Sigmoid colon (tissue), 6 donors: ENCODE measurements at regions not wholly inside any gene's neighbourhood (a gene's known extent, or its start where the extent isn't known, plus 50 kb on each side); places are given as distances from the start of the nearest gene placed in this dataset.

Experiments
- DNase-seq: peaks from one replicate; pipeline ENCODE4 v3.0.0-alpha.2; 2019
- H3K27ac ChIP-seq, 4 donors: fragments of 200-600 bp; sonication (generic); one replicate each; pipeline ENCODE4 v1.5.1; 2016 to 2019; ENCODE audit warnings: mild to moderate bottlenecking in 1 of 4
- H3K27me3 ChIP-seq, 3 donors: fragments of 200-600 bp; sonication (generic); one replicate each; pipeline ENCODE4 v1.5.1; 2019; ENCODE audit warnings: mild to moderate bottlenecking in 1 of 3
- H3K36me3 ChIP-seq, 4 donors: fragments of 200-600 bp; sonication (generic); one replicate each; pipeline ENCODE4 v1.5.1; 2016 to 2019
- H3K4me1 ChIP-seq, 4 donors: fragments of 200-600 bp; sonication (generic); one replicate each; pipeline ENCODE4 v1.5.1; 2017 to 2019
- H3K4me3 ChIP-seq, 4 donors: fragments of 200-600 bp; sonication (generic); one replicate each; pipeline ENCODE4 v1.5.1; 2017 to 2019; ENCODE audit warnings: mild to moderate bottlenecking in 2 of 4, moderate library complexity in 1 of 4
- H3K9me3 ChIP-seq, 4 donors: fragments of 200-600 bp in 3 of 4; sonication (generic) in 3 of 4; one replicate each; pipeline versions ENCODE4 v1.5.1 to v1.6.1; 2013 to 2019
- CTCF ChIP-seq, 4 experiments: fragments of 450-650 bp in 3 of 4; fragments of 200-600 bp in 1 of 4; IDR thresholded peaks; one replicate each; pipeline ENCODE4 v1.5.1; 2016 to 2019; ENCODE audit warnings: antibody characterized with exemption in 4 of 4, mild to moderate bottlenecking in 3 of 4, moderate library complexity in 2 of 4
- EP300 ChIP-seq, 4 donors: sonication (generic); formaldehyde crosslinking; IDR thresholded peaks; one replicate each; pipeline ENCODE4 v1.6.1; 2017; ENCODE audit warnings: antibody characterized with exemption in 4 of 4
- POLR2A ChIP-seq, 2 donors: fragments of 450-650 bp; IDR thresholded peaks; one replicate each; pipeline ENCODE4 v1.6.1; 2016; ENCODE audit warnings: antibody characterized with exemption in 2 of 2, mild to moderate bottlenecking in 2 of 2, moderate library complexity in 2 of 2
- POLR2AphosphoS5 ChIP-seq, 4 donors: sonication (generic); formaldehyde crosslinking; IDR thresholded peaks; one replicate each; pipeline ENCODE4 v1.6.1; 2017; ENCODE audit warnings: antibody characterized with exemption in 4 of 4
- WGBS, 2 donors: extraction: QIAGEN DNeasy Blood & Tissue Kit; methylation state at CpG; one replicate each; pipeline ENCODE4 v1.1.7; 2013; 5-methylcytosine and 5-hydroxymethylcytosine counted together
- intact Hi-C: fragments of 100-400 bp; cut with DNase I; formaldehyde crosslinking; loops from one replicate; pipeline ENCODE4 v1.15.1; 2023
- donor health status: healthy with polysubstance abuse.
- donor health status: healthy.

- WGBS, 2 donors, result 11 to 12% methylated on average over 1 of the region's 1 CpG
- no peak for TF ChIP-seq CTCF (IDR thresholded peaks at IDR 0.05)
- TF ChIP-seq EP300 (IDR thresholded peaks at IDR 0.05), result no peak
- TF ChIP-seq POLR2A (IDR thresholded peaks at IDR 0.05), result no peak
- TF ChIP-seq POLR2AphosphoS5 (IDR thresholded peaks at IDR 0.05), result no peak
- intact Hi-C loops, result no loop called here
Measured at GRCh38 chr1:116230712-116231111, 119.5 kb downstream of the MAB21L3 start.

GRCh38 chr1:116231752-116232151, 120.6 kb downstream of the MAB21L3 start:
- no peak for DNase-seq
- WGBS, 2 donors, result 80 to 83% methylated on average over 2 of the region's 2 CpGs
- no peaks in the 10 kb centered on the region for H3K36me3 ChIP-seq
- no peak for TF ChIP-seq CTCF (IDR thresholded peaks at IDR 0.05)
- no peak for TF ChIP-seq POLR2A (IDR thresholded peaks at IDR 0.05)
- TF ChIP-seq POLR2AphosphoS5 (IDR thresholded peaks at IDR 0.05), result no peak
- TF ChIP-seq EP300 (IDR thresholded peaks at IDR 0.05), result no peak
- H3K27ac ChIP-seq, result no peak overlapping the region
- H3K27me3 ChIP-seq, result no peaks in the 10 kb centered on the region
- intact Hi-C loops, result no loop called here
- H3K4me3 ChIP-seq, result no peak overlapping the region
- no peaks in the 10 kb centered on the region for H3K9me3 ChIP-seq
- no peaks in the 10 kb centered on the region for H3K4me1 ChIP-seq

More at GRCh38 chr1:116230712-116231111, 119.5 kb downstream of the MAB21L3 start:
- DNase-seq, result no peak
- H3K27ac ChIP-seq, result no peak overlapping the region
- H3K36me3 ChIP-seq, result no peaks in the 10 kb centered on the region
- H3K4me1 ChIP-seq, result no peaks in the 10 kb centered on the region
- H3K4me3 ChIP-seq, result no peak overlapping the region
- H3K27me3 ChIP-seq, result no peaks in the 10 kb centered on the region
- H3K9me3 ChIP-seq, result no peaks in the 10 kb centered on the region

GRCh38 chr1:116232989-116233514, 121.9 kb downstream of the MAB21L3 start:
- Histone ChIP-seq H3K36me3 (no peaks in the 10 kb centered on the region), H3K4me3 (no peak overlapping the region), H3K4me1 (no peaks in the 10 kb centered on the region), H3K27ac (no peak overlapping the region), H3K27me3 (no peaks in the 10 kb centered on the region), H3K9me3 (no peaks in the 10 kb centered on the region)
- TF ChIP-seq EP300 (IDR thresholded peaks at IDR 0.05) (no peak), POLR2A (IDR thresholded peaks at IDR 0.05) (no peak), CTCF (IDR thresholded peaks at IDR 0.05) (no peak), POLR2AphosphoS5 (IDR thresholded peaks at IDR 0.05) (no peak)
- WGBS, 2 donors, result 3 to 26% methylated on average over 2 of the region's 2 CpGs
- intact Hi-C loops, result no loop called here
- DNase-seq, result no peak

GRCh38 chr1:116234429-116234828, 123.2 kb downstream of the MAB21L3 start:
- TF ChIP-seq CTCF (IDR thresholded peaks at IDR 0.05) (no peak), POLR2A (IDR thresholded peaks at IDR 0.05) (no peak), POLR2AphosphoS5 (IDR thresholded peaks at IDR 0.05) (no peak), EP300 (IDR thresholded peaks at IDR 0.05) (no peak)
- WGBS, 2 donors, result 95 to 96% methylated on average over 5 of the region's 5 CpGs
- no peaks in the 10 kb centered on the region for H3K27me3 ChIP-seq
- H3K9me3 ChIP-seq, result no peaks in the 10 kb centered on the region
- no peaks in the 10 kb centered on the region for H3K4me1 ChIP-seq
- no peaks in the 10 kb centered on the region for H3K36me3 ChIP-seq
- no peak for DNase-seq
- intact Hi-C loops, result no loop called here
- H3K27ac ChIP-seq, result no peak overlapping the region
- H3K4me3 ChIP-seq, result no peak overlapping the region

GRCh38 chr1:116239916-116240315, 128.7 kb downstream of the MAB21L3 start:
- intact Hi-C loops, result no loop called here
- Histone ChIP-seq H3K36me3 (no peaks in the 10 kb centered on the region), H3K27ac (no peak overlapping the region), H3K4me3 (no peak overlapping the region), H3K9me3 (no peaks in the 10 kb centered on the region), H3K27me3 (no peaks in the 10 kb centered on the region), H3K4me1 (no peaks in the 10 kb centered on the region)
- TF ChIP-seq POLR2AphosphoS5 (IDR thresholded peaks at IDR 0.05) (no peak), POLR2A (IDR thresholded peaks at IDR 0.05) (no peak), CTCF (IDR thresholded peaks at IDR 0.05) (no peak), EP300 (IDR thresholded peaks at IDR 0.05) (no peak)
- DNase-seq, result no peak
- WGBS, 2 donors, result 86 to 92% methylated on average over 1 of the region's 1 CpG
